Suprapubic skin (tissue), 4 donors: ENCODE measurements at regions not wholly inside any gene's neighbourhood (a gene's known extent, or its start where the extent isn't known, plus 50 kb on each side); places are given as distances from the start of the nearest gene placed in this dataset.

Source experiments
- EP300 ChIP-seq: sonication (generic); formaldehyde crosslinking; IDR thresholded peaks from one replicate; pipeline ENCODE4 v1.6.1; 2017; ENCODE audit warnings: antibody characterized with exemption
- POLR2A ChIP-seq, 2 donors: fragments of 450-650 bp; IDR thresholded peaks; one replicate each; pipeline ENCODE4 v1.6.1; 2017; ENCODE audit warnings: antibody characterized with exemption in 2 of 2, mild to moderate bottlenecking in 2 of 2, moderate library complexity in 2 of 2
- POLR2AphosphoS5 ChIP-seq, 3 donors: sonication (generic); formaldehyde crosslinking; IDR thresholded peaks; one replicate each; pipeline ENCODE4 v1.6.1; 2017; ENCODE audit warnings: antibody characterized with exemption in 3 of 3
- TF ChIP-seq, protein P1 (sequence below), 2 donors: fragments of 200-600 bp in 1 of 2; fragments of 450-650 bp in 1 of 2; sonication (generic) in 1 of 2; IDR thresholded peaks; one replicate each; pipeline ENCODE4 v1.5.1; 2016 to 2019; ENCODE audit warnings: antibody characterized with exemption in 2 of 2, mild to moderate bottlenecking in 1 of 2, moderate library complexity in 1 of 2

DNA sequence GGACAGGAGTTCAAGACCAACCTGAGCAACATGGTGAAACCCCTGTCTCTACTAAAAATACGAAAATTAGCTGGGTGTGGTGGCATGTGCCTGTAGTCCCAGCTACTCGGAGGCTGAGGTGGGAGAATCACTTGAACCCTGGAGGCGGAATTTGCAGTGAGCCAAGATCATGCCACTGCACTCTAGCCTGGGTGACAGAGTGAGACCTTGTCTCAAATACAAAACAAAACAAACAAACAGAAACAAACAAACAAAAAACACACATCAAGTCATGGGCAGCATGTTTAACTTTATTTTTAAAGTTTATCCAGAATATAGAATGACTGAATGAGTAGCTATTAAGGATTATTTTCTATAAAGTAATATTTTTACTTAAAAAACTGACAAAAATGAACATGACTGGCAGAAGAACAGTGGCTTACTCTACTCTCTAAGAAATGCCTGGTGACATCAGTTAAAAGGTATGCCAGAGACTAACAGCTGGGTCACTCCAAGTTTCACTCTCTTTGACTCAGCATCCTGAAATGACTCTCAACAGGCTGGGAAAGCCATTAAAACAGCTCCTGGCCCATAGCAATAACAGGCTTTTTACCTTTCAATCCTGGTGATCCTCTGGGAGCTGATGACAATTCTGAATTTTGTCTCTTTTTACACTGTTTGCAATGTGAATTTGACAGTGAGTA lies 66.1 kb upstream of the FOXN2 start:
- TF ChIP-seq, protein P1, sequence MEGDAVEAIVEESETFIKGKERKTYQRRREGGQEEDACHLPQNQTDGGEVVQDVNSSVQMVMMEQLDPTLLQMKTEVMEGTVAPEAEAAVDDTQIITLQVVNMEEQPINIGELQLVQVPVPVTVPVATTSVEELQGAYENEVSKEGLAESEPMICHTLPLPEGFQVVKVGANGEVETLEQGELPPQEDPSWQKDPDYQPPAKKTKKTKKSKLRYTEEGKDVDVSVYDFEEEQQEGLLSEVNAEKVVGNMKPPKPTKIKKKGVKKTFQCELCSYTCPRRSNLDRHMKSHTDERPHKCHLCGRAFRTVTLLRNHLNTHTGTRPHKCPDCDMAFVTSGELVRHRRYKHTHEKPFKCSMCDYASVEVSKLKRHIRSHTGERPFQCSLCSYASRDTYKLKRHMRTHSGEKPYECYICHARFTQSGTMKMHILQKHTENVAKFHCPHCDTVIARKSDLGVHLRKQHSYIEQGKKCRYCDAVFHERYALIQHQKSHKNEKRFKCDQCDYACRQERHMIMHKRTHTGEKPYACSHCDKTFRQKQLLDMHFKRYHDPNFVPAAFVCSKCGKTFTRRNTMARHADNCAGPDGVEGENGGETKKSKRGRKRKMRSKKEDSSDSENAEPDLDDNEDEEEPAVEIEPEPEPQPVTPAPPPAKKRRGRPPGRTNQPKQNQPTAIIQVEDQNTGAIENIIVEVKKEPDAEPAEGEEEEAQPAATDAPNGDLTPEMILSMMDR (IDR thresholded peaks at IDR 0.05) = no peak
- TF ChIP-seq POLR2A (IDR thresholded peaks at IDR 0.05) (no peak), EP300 (no peak), POLR2AphosphoS5 (IDR thresholded peaks at IDR 0.05) (no peak)
